Left ventricle myocardium inferior (tissue), 1 donor: ENCODE measurements at regions not wholly inside any gene's neighbourhood (a gene's known extent, or its start where the extent isn't known, plus 50 kb on each side); places are given as distances from the start of the nearest gene placed in this dataset.

Source experiments
- DNase-seq: peaks from one replicate; pipeline ENCODE4 v3.0.0-alpha.2; 2020
- H3K27ac ChIP-seq: fragments of 200-600 bp; replicated peaks from 2 replicates; pipeline ENCODE4 v1.8.0; 2021
- H3K27me3 ChIP-seq: fragments of 200-600 bp; 2 replicates; pipeline ENCODE4 v1.8.0; 2021; ENCODE audit warnings: low read depth
- H3K36me3 ChIP-seq: fragments of 200-600 bp; 2 replicates; pipeline ENCODE4 v1.8.0; 2021
- H3K4me1 ChIP-seq: fragments of 200-600 bp; 2 replicates; pipeline ENCODE4 v1.8.0; 2021
- H3K4me3 ChIP-seq: fragments of 200-600 bp; 2 replicates; pipeline ENCODE4 v1.8.0; 2021; ENCODE audit warnings: mild to moderate bottlenecking, moderate library complexity
- H3K9me3 ChIP-seq: fragments of 200-600 bp; replicated peaks from 2 replicates; pipeline ENCODE4 v1.8.0; 2021
- CTCF ChIP-seq: fragments of 200-600 bp; IDR thresholded peaks from 2 replicates; pipeline ENCODE4 v1.8.0; 2021; ENCODE audit warnings: antibody characterized with exemption, mild to moderate bottlenecking, borderline replicate concordance
- intact Hi-C: fragments of 100-400 bp; cut with micrococcal nuclease; formaldehyde crosslinking; loops from one replicate; pipeline ENCODE4 v1.11.0; 2022
- donor health status: DM: no; HTN: yes; CAD: no; lungs with severe emphysema.

- intact Hi-C loops = no loop called here
- Histone ChIP-seq H3K27ac (no peak overlapping the region), H3K27me3 (no peaks in the 10 kb centered on the region)
Measured at GRCh38 chr1:67942274-67942673, 108.2 kb downstream of the DIRAS3 start.

GRCh38 chr1:67941746-67942145 is 108.5 kb upstream of the GNG12 start:
- H3K36me3 ChIP-seq = no peaks in the 10 kb centered on the region
- H3K4me1 ChIP-seq = peaks cover 37% of the 10 kb centered on the region
- no peak for TF ChIP-seq CTCF
- no peak for DNase-seq
- no peak overlapping the region for H3K27ac ChIP-seq
- no peaks in the 10 kb centered on the region for H3K9me3 ChIP-seq
- H3K4me3 ChIP-seq = no peak overlapping the region
- H3K27me3 ChIP-seq = no peaks in the 10 kb centered on the region
- intact Hi-C loops = no loop called here

More at GRCh38 chr1:67942274-67942673, 108.2 kb downstream of the DIRAS3 start:
- no peak overlapping the region for H3K4me3 ChIP-seq
- TF ChIP-seq CTCF = no peak
- H3K9me3 ChIP-seq = no peaks in the 10 kb centered on the region
- DNase-seq = no peak
- H3K4me1 ChIP-seq = peaks cover 42% of the 10 kb centered on the region
- no peaks in the 10 kb centered on the region for H3K36me3 ChIP-seq

- no peaks in the 10 kb centered on the region for H3K9me3 ChIP-seq
- peaks cover 31% of the 10 kb centered on the region for H3K4me1 ChIP-seq
- no peak overlapping the region for H3K27ac ChIP-seq
- H3K4me3 ChIP-seq = no peak overlapping the region
- no peak for TF ChIP-seq CTCF
- intact Hi-C loops = no loop called here
- no peaks in the 10 kb centered on the region for H3K36me3 ChIP-seq
- DNase-seq = no peak
- H3K27me3 ChIP-seq = no peaks in the 10 kb centered on the region
Measured at GRCh38 chr1:67941155-67941554, 107.9 kb upstream of the GNG12 start.

GRCh38 chr1:67939942-67940341 is 106.7 kb upstream of the GNG12 start:
- H3K27ac ChIP-seq = no peak overlapping the region
- H3K4me3 ChIP-seq = no peak overlapping the region
- DNase-seq = no peak
- peaks cover 23% of the 10 kb centered on the region for H3K4me1 ChIP-seq
- intact Hi-C loops = no loop called here
- no peaks in the 10 kb centered on the region for H3K27me3 ChIP-seq
- no peak for TF ChIP-seq CTCF
- no peaks in the 10 kb centered on the region for H3K9me3 ChIP-seq
- H3K36me3 ChIP-seq = no peaks in the 10 kb centered on the region

- Histone ChIP-seq H3K4me1 (peaks cover 23% of the 10 kb centered on the region), H3K27me3 (no peaks in the 10 kb centered on the region), H3K4me3 (no peak overlapping the region), H3K9me3 (no peaks in the 10 kb centered on the region), H3K27ac (peak overlapping the region; percentile 33), H3K36me3 (no peaks in the 10 kb centered on the region)
- DNase-seq = no peak
- no peak for TF ChIP-seq CTCF
- intact Hi-C loops = no loop called here
Measured at GRCh38 chr1:67939186-67939743, 106.0 kb upstream of the GNG12 start.
